HUES6 (cell line): ENCODE measurements at regions not wholly inside any gene's neighbourhood (a gene's known extent, or its start where the extent isn't known, plus 50 kb on each side); places are given as distances from the start of the nearest gene placed in this dataset.

Experiments
- H3K27ac ChIP-seq: 2 replicates; pipeline ENCODE4 v1.7.0; 2013; ENCODE audit warnings: low read depth, mild to moderate bottlenecking, low read length, inconsistent platforms
- H3K27me3 ChIP-seq: 2 replicates; pipeline ENCODE4 v1.6.1; 2013; ENCODE audit warnings: low read length; ENCODE audit not compliant: control insufficient read depth, insufficient read depth
- H3K36me3 ChIP-seq: 2 replicates; pipeline ENCODE4 v1.6.1; 2013; ENCODE audit warnings: low read length; ENCODE audit not compliant: control insufficient read depth, insufficient read depth
- H3K4me1 ChIP-seq: 2 replicates; pipeline ENCODE4 v1.6.1; 2013; ENCODE audit warnings: low read length; ENCODE audit not compliant: control insufficient read depth, insufficient read depth
- H3K4me3 ChIP-seq: 2 replicates; pipeline ENCODE4 v1.5.1; 2013; ENCODE audit warnings: low read depth, low read length
- H3K9ac ChIP-seq: one replicate; pipeline ENCODE4 v1.6.1; 2013; ENCODE audit warnings: mild to moderate bottlenecking, low read length
- H3K9me3 ChIP-seq: 2 replicates; pipeline ENCODE4 v1.6.1; 2013; ENCODE audit warnings: low read depth, low read length; ENCODE audit not compliant: control insufficient read depth, insufficient read depth

- H3K9ac ChIP-seq = no peak overlapping the region
Measured at GRCh38 chr12:127272864-127273263, 994.1 kb upstream of the TMEM132C start.

GRCh38 chr12:127273626-127274025 lies 993.3 kb upstream of the TMEM132C start:
- Histone ChIP-seq H3K4me3 (no peak overlapping the region), H3K36me3 (no peaks in the 10 kb centered on the region), H3K27ac (no peak overlapping the region), H3K9ac (no peak overlapping the region), H3K9me3 (no peaks in the 10 kb centered on the region), H3K4me1 (no peaks in the 10 kb centered on the region), H3K27me3 (peaks cover 17% of the 10 kb centered on the region; the same call in 1 of the 2 replicates)

More at GRCh38 chr12:127272864-127273263, 994.1 kb upstream of the TMEM132C start:
- no peaks in the 10 kb centered on the region for H3K36me3 ChIP-seq
- H3K27me3 ChIP-seq = peaks cover 10% of the 10 kb centered on the region; the same call in 1 of the 2 replicates
- no peaks in the 10 kb centered on the region for H3K4me1 ChIP-seq
- H3K4me3 ChIP-seq = no peak overlapping the region
- H3K9me3 ChIP-seq = no peaks in the 10 kb centered on the region
- H3K27ac ChIP-seq = no peak overlapping the region

GRCh38 chr12:127275416-127275815 lies 991.6 kb upstream of the TMEM132C start:
- Histone ChIP-seq H3K36me3 (no peaks in the 10 kb centered on the region), H3K9ac (no peak overlapping the region), H3K9me3 (no peaks in the 10 kb centered on the region), H3K4me3 (no peak overlapping the region), H3K4me1 (no peaks in the 10 kb centered on the region), H3K27me3 (peaks cover 32% of the 10 kb centered on the region), H3K27ac (no peak overlapping the region)

GRCh38 chr12:127277882-127278281 lies 989.1 kb upstream of the TMEM132C start:
- no peak overlapping the region for H3K4me3 ChIP-seq
- H3K27me3 ChIP-seq = peaks cover 51% of the 10 kb centered on the region
- no peaks in the 10 kb centered on the region for H3K36me3 ChIP-seq
- no peak overlapping the region for H3K27ac ChIP-seq
- H3K4me1 ChIP-seq = no peaks in the 10 kb centered on the region
- no peaks in the 10 kb centered on the region for H3K9me3 ChIP-seq
- H3K9ac ChIP-seq = no peak overlapping the region

- Histone ChIP-seq H3K36me3 (no peaks in the 10 kb centered on the region), H3K9ac (no peak overlapping the region), H3K9me3 (no peaks in the 10 kb centered on the region), H3K27me3 (peaks cover 55% of the 10 kb centered on the region), H3K4me1 (no peaks in the 10 kb centered on the region), H3K4me3 (no peak overlapping the region), H3K27ac (no peak overlapping the region)
Measured at GRCh38 chr12:127278351-127278750, 988.6 kb upstream of the TMEM132C start.

- Histone ChIP-seq H3K27ac (no peak overlapping the region), H3K27me3 (peaks cover 51% of the 10 kb centered on the region), H3K4me1 (no peaks in the 10 kb centered on the region), H3K9ac (no peak overlapping the region), H3K9me3 (no peaks in the 10 kb centered on the region), H3K36me3 (no peaks in the 10 kb centered on the region), H3K4me3 (peak overlapping the region; percentile 29; the same call in 1 of the 2 replicates)
Measured at GRCh38 chr12:127280393-127281275, 986.3 kb upstream of the TMEM132C start.

GRCh38 chr12:127282786-127283565 lies 984.0 kb upstream of the TMEM132C start:
- Histone ChIP-seq H3K36me3 (no peaks in the 10 kb centered on the region), H3K4me3 (no peak overlapping the region), H3K9ac (no peak overlapping the region), H3K9me3 (no peaks in the 10 kb centered on the region), H3K4me1 (no peaks in the 10 kb centered on the region), H3K27me3 (peaks cover 44% of the 10 kb centered on the region), H3K27ac (no peak overlapping the region)

GRCh38 chr12:127284021-127284420 lies 982.9 kb upstream of the TMEM132C start:
- H3K9ac ChIP-seq = no peak overlapping the region
- no peak overlapping the region for H3K4me3 ChIP-seq
- H3K9me3 ChIP-seq = no peaks in the 10 kb centered on the region
- no peak overlapping the region for H3K27ac ChIP-seq
- H3K27me3 ChIP-seq = peaks cover 34% of the 10 kb centered on the region
- no peaks in the 10 kb centered on the region for H3K4me1 ChIP-seq
- H3K36me3 ChIP-seq = no peaks in the 10 kb centered on the region

- H3K4me3 ChIP-seq = no peak overlapping the region
- no peaks in the 10 kb centered on the region for H3K4me1 ChIP-seq
- no peaks in the 10 kb centered on the region for H3K9me3 ChIP-seq
- peaks cover 26% of the 10 kb centered on the region for H3K27me3 ChIP-seq
- H3K36me3 ChIP-seq = no peaks in the 10 kb centered on the region
- H3K27ac ChIP-seq = no peak overlapping the region
- no peak overlapping the region for H3K9ac ChIP-seq
Measured at GRCh38 chr12:127284870-127285431, 982.0 kb upstream of the TMEM132C start.

- H3K36me3 ChIP-seq = no peaks in the 10 kb centered on the region
Measured at GRCh38 chr12:127286281-127286680, 980.7 kb upstream of the TMEM132C start.

More at GRCh38 chr12:127286281-127286680, 980.7 kb upstream of the TMEM132C start:
- no peak overlapping the region for H3K9ac ChIP-seq
- peaks cover 17% of the 10 kb centered on the region; the same call in 1 of the 2 replicates for H3K27me3 ChIP-seq
- no peaks in the 10 kb centered on the region for H3K4me1 ChIP-seq
- no peak overlapping the region for H3K27ac ChIP-seq
- no peak overlapping the region for H3K4me3 ChIP-seq
- H3K9me3 ChIP-seq = no peaks in the 10 kb centered on the region
